ENCODE measurements at regions not wholly inside any gene's neighbourhood (a gene's known extent, or its start where the extent isn't known, plus 50 kb on each side); places are given as distances from the start of the nearest gene placed in this dataset.

- DNase-seq (no peak), ATAC-seq (no peak)
- H3K36me3 ChIP-seq (ENCODE audit: insufficient read depth in 1 of 2, low read depth in 1 of 2), result no peaks in the 10 kb centered on the region
- no peaks in the 10 kb centered on the region for H3K9me3 ChIP-seq
- H3K27me3 ChIP-seq (ENCODE audit: insufficient read depth in 3 of 3, low read length in 2 of 3), result peaks cover 0 to 50% (median 14%) of the 10 kb centered on the region in 3 donors
- 66 to 70% (median 67%) methylated on average over 6 of the region's 6 CpGs for WGBS, 3 donors
- TF ChIP-seq CTCF (IDR thresholded peaks at IDR 0.05), result no peak
- H3K4me3 ChIP-seq, result no peak overlapping the region
- H3K4me1 ChIP-seq, result no peaks in the 10 kb centered on the region
- intact Hi-C loops (cut with DNase I), result no loop called here
- no peak overlapping the region for H3K27ac ChIP-seq
Observed at GRCh38 chr5:176176231-176176630, 62.0 kb upstream of the SIMC1 start.

GRCh38 chr5:176178789-176179188, 59.4 kb upstream of the SIMC1 start:
- Histone ChIP-seq H3K36me3 (ENCODE audit: insufficient read depth in 1 of 2, low read depth in 1 of 2) (no peaks in the 10 kb centered on the region), H3K27ac (no peak overlapping the region), H3K27me3 (ENCODE audit: insufficient read depth in 3 of 3, low read length in 2 of 3) (peaks cover 0 to 48% (median 15%) of the 10 kb centered on the region in 3 donors), H3K9me3 (no peaks in the 10 kb centered on the region), H3K4me3 (no peak overlapping the region), H3K4me1 (no peaks in the 10 kb centered on the region)
- 95 to 96% (median 95%) methylated on average over 3 of the region's 3 CpGs for WGBS, 3 donors
- no peak for ATAC-seq
- intact Hi-C loops (cut with DNase I), result no loop called here
- no peak for TF ChIP-seq CTCF (IDR thresholded peaks at IDR 0.05)
- no peak for DNase-seq

- DNase-seq (no peak), ATAC-seq (no peak)
- Histone ChIP-seq H3K36me3 (ENCODE audit: insufficient read depth in 1 of 2, low read depth in 1 of 2) (no peaks in the 10 kb centered on the region), H3K27ac (no peak overlapping the region), H3K4me3 (no peak overlapping the region), H3K4me1 (no peaks in the 10 kb centered on the region), H3K27me3 (ENCODE audit: insufficient read depth in 3 of 3, low read length in 2 of 3) (peaks cover 0 to 40% (median 11%) of the 10 kb centered on the region in 3 donors), H3K9me3 (no peaks in the 10 kb centered on the region)
- intact Hi-C loops (cut with DNase I), result no loop called here
- WGBS, 3 donors, result 56 to 59% (median 57%) methylated on average over 3 of the region's 3 CpGs
- no peak for TF ChIP-seq CTCF (IDR thresholded peaks at IDR 0.05)
Observed at GRCh38 chr5:176180339-176180738, 57.9 kb upstream of the SIMC1 start.

- no peaks in the 10 kb centered on the region for H3K9me3 ChIP-seq
- no peaks in the 10 kb centered on the region for H3K36me3 ChIP-seq (ENCODE audit: insufficient read depth in 1 of 2, low read depth in 1 of 2)
- WGBS, 3 donors, result 50 to 55% (median 51%) methylated on average over 3 of the region's 3 CpGs
- H3K4me3 ChIP-seq, result no peak overlapping the region
- H3K27ac ChIP-seq, result no peak overlapping the region
- no peak for DNase-seq
- TF ChIP-seq CTCF (IDR thresholded peaks at IDR 0.05), result no peak
- no peaks in the 10 kb centered on the region for H3K4me1 ChIP-seq
- intact Hi-C loops (cut with DNase I), result no loop called here
- ATAC-seq, result no peak
- peaks cover 0 to 36% (median 11%) of the 10 kb centered on the region in 3 donors for H3K27me3 ChIP-seq (ENCODE audit: insufficient read depth in 3 of 3, low read length in 2 of 3)
Observed at GRCh38 chr5:176180781-176181180, 57.4 kb upstream of the SIMC1 start.

GRCh38 chr5:176181271-176181855, 56.9 kb upstream of the SIMC1 start:
- Histone ChIP-seq H3K4me3 (no peak overlapping the region), H3K9me3 (no peaks in the 10 kb centered on the region), H3K27me3 (ENCODE audit: insufficient read depth in 3 of 3, low read length in 2 of 3) (peaks cover 0 to 31% (median 11%) of the 10 kb centered on the region in 3 donors), H3K4me1 (no peaks in the 10 kb centered on the region), H3K36me3 (ENCODE audit: insufficient read depth in 1 of 2, low read depth in 1 of 2) (no peaks in the 10 kb centered on the region), H3K27ac (no peak overlapping the region)
- intact Hi-C loops (cut with DNase I), result no loop called here
- WGBS, 3 donors, result 85 to 86% (median 85%) methylated on average over 7 of the region's 7 CpGs
- TF ChIP-seq CTCF (IDR thresholded peaks at IDR 0.05), result no peak
- ATAC-seq (no peak), DNase-seq (no peak)
